ENCODE measurements at regions not wholly inside any gene's neighbourhood (a gene's known extent, or its start where the extent isn't known, plus 50 kb on each side); places are given as distances from the start of the nearest gene placed in this dataset.

- POLR2A ChIA-PET: no interaction called here
- Histone ChIP-seq H3K27me3 (ENCODE audit: control insufficient read depth, insufficient read depth, low read length) (no peaks in the 10 kb centered on the region; the same call in 1 of the 2 replicates), H3K4me3 (ENCODE audit: low read depth in 2 of 2, low read length in 2 of 2) (no peak overlapping the region), H3K27ac (ENCODE audit: low read length) (no peak overlapping the region), H3K9me3 (ENCODE audit: control insufficient read depth, insufficient read depth, low read depth, low read length) (no peaks in the 10 kb centered on the region), H3K4me1 (ENCODE audit: control insufficient read depth, insufficient read depth, low read length) (no peaks in the 10 kb centered on the region), H3K36me3 (ENCODE audit: control insufficient read depth, insufficient read depth, low read length) (no peaks in the 10 kb centered on the region)
- CTCF ChIA-PET: no interaction called here
- DNase-seq (ENCODE audit: low read depth, low spot score) (no peak), ATAC-seq (0 out of 2 replicates have a peak, but pooled peaks have one; percentile 26)
- intact Hi-C loops (cut with micrococcal nuclease; ENCODE audit: unreplicated experiment) (no loop called here), in situ Hi-C loops (cut with HindIII; ENCODE audit: low pct_unique_long_range_greater_than_20kb, low sequenced_read_pairs) (no loop called here)
- no TSS peak for BruUV-seq (replicated peaks)
- no peak for TF ChIP-seq REST (IDR thresholded peaks at IDR 0.05; ENCODE audit: insufficient read depth in 1 of 2, low read depth in 2 of 2, low read length in 1 of 2)
- TF ChIP-seq TCF7L2 (IDR thresholded peaks at IDR 0.05; ENCODE audit: low read depth, low read length): no peak
- TF ChIP-seq SIN3A (IDR thresholded peaks at IDR 0.05; ENCODE audit: borderline replicate concordance, insufficient read depth, low read depth, low read length): no peak
- TF ChIP-seq POLR2AphosphoS5 (IDR thresholded peaks at IDR 0.05; ENCODE audit: low read depth, low read length): no peak
- no peak for TF ChIP-seq CTCF (IDR thresholded peaks at IDR 0.05)
Measured at GRCh38 chr6:150312844-150313584, 55.8 kb upstream of the IYD start.

GRCh38 chr6:150313781-150314180 lies 55.0 kb upstream of the IYD start:
- intact Hi-C loops (cut with micrococcal nuclease; ENCODE audit: unreplicated experiment): no loop called here
- no peaks in the 10 kb centered on the region for H3K9me3 ChIP-seq (ENCODE audit: control insufficient read depth, insufficient read depth, low read depth, low read length)
- no peak overlapping the region for H3K27ac ChIP-seq (ENCODE audit: low read length)
- no peaks in the 10 kb centered on the region for H3K36me3 ChIP-seq (ENCODE audit: control insufficient read depth, insufficient read depth, low read length)
- no peak overlapping the region for H3K4me3 ChIP-seq (ENCODE audit: low read depth in 2 of 2, low read length in 2 of 2)
- POLR2A ChIA-PET: no interaction called here
- no peak for TF ChIP-seq SIN3A (IDR thresholded peaks at IDR 0.05; ENCODE audit: borderline replicate concordance, insufficient read depth, low read depth, low read length)
- no peak for TF ChIP-seq TCF7L2 (IDR thresholded peaks at IDR 0.05; ENCODE audit: low read depth, low read length)
- no peak for TF ChIP-seq POLR2AphosphoS5 (IDR thresholded peaks at IDR 0.05; ENCODE audit: low read depth, low read length)
- no peak for TF ChIP-seq REST (IDR thresholded peaks at IDR 0.05; ENCODE audit: insufficient read depth in 1 of 2, low read depth in 2 of 2, low read length in 1 of 2)
- TF ChIP-seq CTCF (IDR thresholded peaks at IDR 0.05): no peak
- no peak for ATAC-seq
- in situ Hi-C loops (cut with HindIII; ENCODE audit: low pct_unique_long_range_greater_than_20kb, low sequenced_read_pairs): no loop called here
- CTCF ChIA-PET: no interaction called here
- no peaks in the 10 kb centered on the region for H3K4me1 ChIP-seq (ENCODE audit: control insufficient read depth, insufficient read depth, low read length)
- BruUV-seq (replicated peaks): no TSS peak
- no peak for DNase-seq (ENCODE audit: low read depth, low spot score)
- no peaks in the 10 kb centered on the region; the same call in 1 of the 2 replicates for H3K27me3 ChIP-seq (ENCODE audit: control insufficient read depth, insufficient read depth, low read length)

Measured in Panc1 (cell line).